Fibroblast of lung (primary cell): ENCODE measurements at regions not wholly inside any gene's neighbourhood (a gene's known extent, or its start where the extent isn't known, plus 50 kb on each side); places are given as distances from the start of the nearest gene placed in this dataset.

Source experiments
- CTCF ChIP-seq, 2 donors: IDR thresholded peaks in 1 of 2; conservative IDR thresholded peaks in 1 of 2; 1 replicate in 1 of 2; 2 replicates in 1 of 2; pipeline ENCODE4 v1.5.1; 2011 to 2012; ENCODE audit warnings: low read length in 2 of 2, control low read depth in 1 of 2, inconsistent platforms in 1 of 2, low read depth in 1 of 2, mild to moderate bottlenecking in 1 of 2
- EZH2 ChIP-seq: IDR thresholded peaks from 2 replicates; pipeline ENCODE4 v1.5.1; 2012; ENCODE audit warnings: low read length, control low read depth, mild to moderate bottlenecking; ENCODE audit errors: missing control alignments

GRCh38 chr7:21140622-21141021, 287.3 kb upstream of the SP4 start:
- TF ChIP-seq EZH2 (no peak), CTCF (conservative IDR thresholded peaks at IDR 0.05 in 1 of 2, IDR thresholded peaks at IDR 0.05 in 1 of 2; ENCODE audit: low read depth in 1 of 2, low read length in 2 of 2) (no peak)
